K562 (cell line): ENCODE measurements at regions not wholly inside any gene's neighbourhood (a gene's known extent, or its start where the extent isn't known, plus 50 kb on each side); places are given as distances from the start of the nearest gene placed in this dataset.

ENCODE experiments used
- ATAC-seq: fragments of 200-7000 bp; cut with Tn5 transposase; 3 replicates; pipeline ENCODE4 v1.9.1; 2020; ENCODE audit warnings: moderate library complexity
- BruUV-seq: library from RNA; stranded (reverse); fragments of 400-500 nt; replicated peaks from 2 replicates; lab custom pipeline; 2021; lab: Mats Ljungman, UMichigan
- CTCF ChIA-PET: fragments of 300-600 bp; formaldehyde crosslinking; extraction: SDS; loops from one replicate; lab custom pipeline; 2021; ENCODE audit warnings: low intra/inter-chr PET ratio; lab: Yijun Ruan, JAX
- POLR2A ChIA-PET: fragments of 300-600, 350-650 bp; sonication (Branson Sonifier 250); formaldehyde crosslinking; extraction: SDS; loops from one replicate; lab custom pipeline; 2021; ENCODE audit warnings: antibody characterized with exemption, inconsistent platforms; lab: Yijun Ruan, JAX
- DNase-seq, 4 experiments: peaks; one replicate each; pipeline versions ENCODE4 v3.0.0 to v3.0.0-alpha.2; 2011 to 2018; ENCODE audit warnings: low spot score in 3 of 4, mixed read lengths in 3 of 4; ENCODE audit errors: extremely low read depth in 1 of 4
- FAIRE-seq: peaks from 2 replicates; lab custom pipeline; 2011; peaks lifted over from hg19 to GRCh38; lab: Jason Lieb, UNC
- H2AFZ ChIP-seq: 2 replicates; pipeline ENCODE4 v1.6.0; 2011; ENCODE audit warnings: low read depth, low read length, control low read depth, inconsistent platforms
- H3K27ac ChIP-seq: fragments of 200-600 bp; 3 replicates; pipeline ENCODE4 v1.8.0; 2011; ENCODE audit warnings: low read depth, mild to moderate bottlenecking, control low read depth, inconsistent platforms, low read length, moderate library complexity, mixed read lengths; ENCODE audit errors: extremely low read depth
- H3K27me3 ChIP-seq, 2 experiments: fragments of 300-600 bp in 1 of 2; 2 replicates in 1 of 2; 3 replicates in 1 of 2; pipeline versions ENCODE4 v1.6.0 to v1.8.0; 2011; ENCODE audit warnings: inconsistent platforms in 2 of 2, low read length in 2 of 2, mild to moderate bottlenecking in 1 of 2, mixed read lengths in 1 of 2, moderate library complexity in 1 of 2; ENCODE audit not compliant: control insufficient read depth in 2 of 2, insufficient read depth in 2 of 2
- H3K36me3 ChIP-seq: fragments of 300-600 bp; 3 replicates; pipeline ENCODE4 v1.8.0; 2011; ENCODE audit warnings: mild to moderate bottlenecking, low read length, inconsistent platforms; ENCODE audit not compliant: control insufficient read depth, insufficient read depth
- H3K4me1 ChIP-seq, 2 experiments: fragments of 200-600 bp in 1 of 2; replicated peaks in 1 of 2; 2 replicates in 1 of 2; 3 replicates in 1 of 2; pipeline versions ENCODE4 v1.5.1 to v1.8.0; 2011; ENCODE audit warnings: inconsistent platforms in 2 of 2, low read length in 2 of 2, mild to moderate bottlenecking in 1 of 2, mixed read lengths in 1 of 2, moderate library complexity in 1 of 2; ENCODE audit not compliant: control insufficient read depth in 2 of 2, insufficient read depth in 2 of 2
- H3K4me2 ChIP-seq: 2 replicates; pipeline ENCODE4 v1.6.1; 2011; ENCODE audit warnings: low read length, control low read depth, inconsistent platforms, mixed read lengths; ENCODE audit not compliant: insufficient read depth
- H3K4me3 ChIP-seq: fragments of 200-600 bp; sonication (generic), shearing (Covaris generic); 2 replicates; pipeline ENCODE4 v1.5.1; 2016; ENCODE audit warnings: control low read depth, inconsistent platforms
- H3K79me2 ChIP-seq: fragments of 200-600 bp; 3 replicates; pipeline ENCODE4 v1.8.0; 2011; ENCODE audit warnings: low read length, inconsistent platforms; ENCODE audit not compliant: control insufficient read depth, insufficient read depth
- H3K9ac ChIP-seq, 2 experiments: 2 replicates each; pipeline versions ENCODE4 v1.6.0 to v1.6.1; 2011; ENCODE audit warnings: low read depth in 2 of 2, low read length in 2 of 2, control low read depth in 1 of 2, inconsistent platforms in 1 of 2, mild to moderate bottlenecking in 1 of 2, mixed read lengths in 1 of 2; ENCODE audit not compliant: insufficient read depth in 1 of 2
- H3K9me1 ChIP-seq: one replicate; pipeline ENCODE4 v1.6.0; 2011; ENCODE audit warnings: inconsistent platforms, mild to moderate bottlenecking, low read length, moderate library complexity; ENCODE audit not compliant: control insufficient read depth, insufficient read depth
- H3K9me3 ChIP-seq: replicated peaks from 2 replicates; pipeline ENCODE4 v1.5.1; 2011; ENCODE audit warnings: low read depth, low read length, inconsistent platforms; ENCODE audit not compliant: control insufficient read depth, insufficient read depth
- H4K20me1 ChIP-seq: replicated peaks from 2 replicates; pipeline ENCODE4 v1.6.1; 2011; ENCODE audit warnings: low read length, inconsistent platforms, mixed read lengths; ENCODE audit not compliant: control insufficient read depth, insufficient read depth
- CBX3 ChIP-seq, 2 experiments: IDR thresholded peaks; 1 replicate in 1 of 2; 2 replicates in 1 of 2; pipeline ENCODE4 v1.6.1; 2012; ENCODE audit warnings: inconsistent platforms in 2 of 2, low read length in 2 of 2, borderline replicate concordance in 1 of 2, control low read depth in 1 of 2
- HSF4 ChIP-seq: fragments of 250-450 bp; sonication (Bioruptor Pico); IDR thresholded peaks from 2 replicates; pipeline ENCODE4 v2.1.2; 2022; ENCODE audit warnings: mild to moderate bottlenecking, moderate library complexity, borderline replicate concordance
- SOX6 ChIP-seq: fragments of 450-650 bp; IDR thresholded peaks from 2 replicates; pipeline ENCODE4 v1.6.1; 2014; ENCODE audit warnings: mild to moderate bottlenecking
- ZEB2 ChIP-seq: fragments of 450-650 bp; IDR thresholded peaks from 2 replicates; pipeline ENCODE4 v1.6.1; 2016
- ZNF224 ChIP-seq: sonication (generic); formaldehyde crosslinking; IDR thresholded peaks from 2 replicates; pipeline ENCODE4 v1.8.0; 2022; ENCODE audit warnings: mild to moderate bottlenecking, missing genetic modification reagents
- ZNF354B ChIP-seq: fragments of 250-450 bp; sonication (Bioruptor Pico); IDR thresholded peaks from 2 replicates; pipeline ENCODE4 v1.4.0; 2020
- ZNF445 ChIP-seq: fragments of 250-450 bp; sonication (Bioruptor Pico); IDR thresholded peaks from 2 replicates; pipeline ENCODE4 v1.4.0; 2020; ENCODE audit warnings: low read depth, mild to moderate bottlenecking, moderate library complexity
- WGBS: fragments of 100-300 bp; shearing (Covaris generic); methylation state at CpG from one replicate; pipeline ENCODE4 v1.1.6; 2016; ENCODE audit warnings: low coverage, mixed read lengths; ENCODE audit not compliant: insufficient coverage; ENCODE audit errors: missing lambda C conversion rate; 5-methylcytosine and 5-hydroxymethylcytosine counted together
- in situ Hi-C: fragments of 300-500 bp; cut with MboI; formaldehyde crosslinking; loops from 4 replicates; pipeline ENCODE4 v1.15.0; 2018; ENCODE audit warnings: inconsistent platforms, mixed read lengths
- intact Hi-C: fragments of 100-400 bp; cut with micrococcal nuclease; formaldehyde crosslinking; loops from 2 replicates; pipeline ENCODE4 v1.14.2; 2022
- TF ChIP-seq, protein P1 (sequence below): IDR thresholded peaks from 3 replicates; pipeline ENCODE4 v1.6.1; 2011; ENCODE audit warnings: borderline replicate concordance, mild to moderate bottlenecking, moderate library complexity; ENCODE audit not compliant: insufficient read length; ENCODE audit errors: extremely low read depth
- TF ChIP-seq, protein P2 (sequence below): sonication (generic); formaldehyde crosslinking; IDR thresholded peaks from 2 replicates; pipeline ENCODE4 v1.8.1; 2023; ENCODE audit warnings: missing genetic modification reagents, mild to moderate bottlenecking, borderline replicate concordance

DNA sequence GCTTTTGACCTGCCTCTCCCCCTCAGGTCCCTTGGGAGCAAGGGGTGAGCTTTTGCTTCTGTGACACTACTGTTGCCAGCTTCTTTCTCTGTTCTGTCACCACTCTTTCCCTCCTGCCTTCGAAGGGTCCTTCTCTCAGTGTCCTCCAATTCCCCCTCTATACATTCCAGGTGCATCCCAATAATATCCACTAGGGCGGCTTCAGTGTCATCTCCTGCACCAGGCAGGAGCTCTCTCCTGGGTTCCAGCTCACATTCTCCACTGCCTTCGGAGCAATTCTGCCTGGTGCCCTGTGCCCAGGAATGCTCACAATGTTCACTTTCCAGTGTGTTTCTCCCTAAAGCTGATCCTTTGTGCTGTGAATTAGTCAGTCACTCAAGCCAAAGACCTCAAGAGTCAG, 83.9 kb upstream of the CXCL14 start:
- no peak for DNase-seq
- TF ChIP-seq, protein P1, sequence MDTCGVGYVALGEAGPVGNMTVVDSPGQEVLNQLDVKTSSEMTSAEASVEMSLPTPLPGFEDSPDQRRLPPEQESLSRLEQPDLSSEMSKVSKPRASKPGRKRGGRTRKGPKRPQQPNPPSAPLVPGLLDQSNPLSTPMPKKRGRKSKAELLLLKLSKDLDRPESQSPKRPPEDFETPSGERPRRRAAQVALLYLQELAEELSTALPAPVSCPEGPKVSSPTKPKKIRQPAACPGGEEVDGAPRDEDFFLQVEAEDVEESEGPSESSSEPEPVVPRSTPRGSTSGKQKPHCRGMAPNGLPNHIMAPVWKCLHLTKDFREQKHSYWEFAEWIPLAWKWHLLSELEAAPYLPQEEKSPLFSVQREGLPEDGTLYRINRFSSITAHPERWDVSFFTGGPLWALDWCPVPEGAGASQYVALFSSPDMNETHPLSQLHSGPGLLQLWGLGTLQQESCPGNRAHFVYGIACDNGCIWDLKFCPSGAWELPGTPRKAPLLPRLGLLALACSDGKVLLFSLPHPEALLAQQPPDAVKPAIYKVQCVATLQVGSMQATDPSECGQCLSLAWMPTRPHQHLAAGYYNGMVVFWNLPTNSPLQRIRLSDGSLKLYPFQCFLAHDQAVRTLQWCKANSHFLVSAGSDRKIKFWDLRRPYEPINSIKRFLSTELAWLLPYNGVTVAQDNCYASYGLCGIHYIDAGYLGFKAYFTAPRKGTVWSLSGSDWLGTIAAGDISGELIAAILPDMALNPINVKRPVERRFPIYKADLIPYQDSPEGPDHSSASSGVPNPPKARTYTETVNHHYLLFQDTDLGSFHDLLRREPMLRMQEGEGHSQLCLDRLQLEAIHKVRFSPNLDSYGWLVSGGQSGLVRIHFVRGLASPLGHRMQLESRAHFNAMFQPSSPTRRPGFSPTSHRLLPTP = no peak
- TF ChIP-seq ZNF354B (CRISPR knock-in tag) (no peak), ZEB2 (no peak), ZNF224 (CRISPR knock-in tag) (no peak), ZNF445 (CRISPR knock-in tag) (no peak), HSF4 (CRISPR knock-in tag) (no peak), CBX3 (IDR thresholded peaks at IDR 0.05; ENCODE audit: borderline replicate concordance in 1 of 2, low read length in 2 of 2) (no peak), SOX6 (no peak)
- TF ChIP-seq, protein P2, sequence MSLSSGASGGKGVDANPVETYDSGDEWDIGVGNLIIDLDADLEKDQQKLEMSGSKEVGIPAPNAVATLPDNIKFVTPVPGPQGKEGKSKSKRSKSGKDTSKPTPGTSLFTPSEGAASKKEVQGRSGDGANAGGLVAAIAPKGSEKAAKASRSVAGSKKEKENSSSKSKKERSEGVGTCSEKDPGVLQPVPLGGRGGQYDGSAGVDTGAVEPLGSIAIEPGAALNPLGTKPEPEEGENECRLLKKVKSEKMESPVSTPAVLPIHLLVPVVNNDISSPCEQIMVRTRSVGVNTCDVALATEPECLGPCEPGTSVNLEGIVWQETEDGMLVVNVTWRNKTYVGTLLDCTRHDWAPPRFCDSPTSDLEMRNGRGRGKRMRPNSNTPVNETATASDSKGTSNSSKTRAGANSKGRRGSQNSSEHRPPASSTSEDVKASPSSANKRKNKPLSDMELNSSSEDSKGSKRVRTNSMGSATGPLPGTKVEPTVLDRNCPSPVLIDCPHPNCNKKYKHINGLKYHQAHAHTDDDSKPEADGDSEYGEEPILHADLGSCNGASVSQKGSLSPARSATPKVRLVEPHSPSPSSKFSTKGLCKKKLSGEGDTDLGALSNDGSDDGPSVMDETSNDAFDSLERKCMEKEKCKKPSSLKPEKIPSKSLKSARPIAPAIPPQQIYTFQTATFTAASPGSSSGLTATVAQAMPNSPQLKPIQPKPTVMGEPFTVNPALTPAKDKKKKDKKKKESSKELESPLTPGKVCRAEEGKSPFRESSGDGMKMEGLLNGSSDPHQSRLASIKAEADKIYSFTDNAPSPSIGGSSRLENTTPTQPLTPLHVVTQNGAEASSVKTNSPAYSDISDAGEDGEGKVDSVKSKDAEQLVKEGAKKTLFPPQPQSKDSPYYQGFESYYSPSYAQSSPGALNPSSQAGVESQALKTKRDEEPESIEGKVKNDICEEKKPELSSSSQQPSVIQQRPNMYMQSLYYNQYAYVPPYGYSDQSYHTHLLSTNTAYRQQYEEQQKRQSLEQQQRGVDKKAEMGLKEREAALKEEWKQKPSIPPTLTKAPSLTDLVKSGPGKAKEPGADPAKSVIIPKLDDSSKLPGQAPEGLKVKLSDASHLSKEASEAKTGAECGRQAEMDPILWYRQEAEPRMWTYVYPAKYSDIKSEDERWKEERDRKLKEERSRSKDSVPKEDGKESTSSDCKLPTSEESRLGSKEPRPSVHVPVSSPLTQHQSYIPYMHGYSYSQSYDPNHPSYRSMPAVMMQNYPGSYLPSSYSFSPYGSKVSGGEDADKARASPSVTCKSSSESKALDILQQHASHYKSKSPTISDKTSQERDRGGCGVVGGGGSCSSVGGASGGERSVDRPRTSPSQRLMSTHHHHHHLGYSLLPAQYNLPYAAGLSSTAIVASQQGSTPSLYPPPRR (CRISPR knock-in tag) = no peak
- Histone ChIP-seq H3K27ac (no peak overlapping the region), H4K20me1 (no peaks in the 10 kb centered on the region), H3K4me3 (no peak overlapping the region), H3K79me2 (no peaks in the 10 kb centered on the region), H3K27me3 (no peaks in the 10 kb centered on the region), H3K9ac (no peak overlapping the region), H2AFZ (no peak overlapping the region), H3K4me1 (no peaks in the 10 kb centered on the region), H3K9me1 (no peaks in the 10 kb centered on the region), H3K9me3 (no peaks in the 10 kb centered on the region), H3K36me3 (no peaks in the 10 kb centered on the region), H3K4me2 (no peak overlapping the region)
- CTCF ChIA-PET = no interaction called here
- WGBS = 0% methylated on average over 3 of the region's 3 CpGs
- in situ Hi-C loops (no loop called here), intact Hi-C loops (no loop called here)
- no peak for ATAC-seq
- BruUV-seq = no TSS peak
- no peak for FAIRE-seq
- POLR2A ChIA-PET = no interaction called here
